ENCODE measurements at regions not wholly inside any gene's neighbourhood (a gene's known extent, or its start where the extent isn't known, plus 50 kb on each side); places are given as distances from the start of the nearest gene placed in this dataset.

- DNase-seq (ENCODE audit: low spot score), result no peak
- no peak for TF ChIP-seq CTCF (IDR thresholded peaks at IDR 0.05)
- ATAC-seq (ENCODE audit: low FRiP score), result no peak
Measured at GRCh38 chr2:147449323-147449991, 395.4 kb upstream of the ACVR2A start.

DNA sequence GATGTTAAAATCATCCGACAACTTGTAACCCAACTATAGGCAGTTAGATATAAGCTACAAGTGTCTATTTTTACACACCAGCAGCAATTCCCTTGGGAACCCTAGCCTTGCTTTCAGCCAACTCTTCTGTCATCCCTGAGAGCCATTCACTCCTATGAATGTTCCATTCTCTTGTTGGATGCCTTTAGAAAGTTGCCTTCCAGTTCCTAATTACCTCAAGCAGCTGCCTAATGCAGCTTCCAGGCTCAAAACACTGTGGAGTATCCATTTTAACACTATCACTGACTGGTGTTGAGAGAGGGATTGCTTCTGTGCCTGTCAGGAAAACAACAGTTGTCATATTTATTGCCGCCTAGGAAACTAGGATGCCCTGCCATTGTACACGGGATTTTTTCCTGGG, 402.0 kb upstream of the ACVR2A start:
- ATAC-seq (ENCODE audit: low FRiP score) (no peak), DNase-seq (ENCODE audit: low spot score) (no peak)
- TF ChIP-seq CTCF (IDR thresholded peaks at IDR 0.05), result no peak

GRCh38 chr2:147441182-147441581, 403.6 kb upstream of the ACVR2A start:
- no peak for ATAC-seq (ENCODE audit: low FRiP score)
- no peak for TF ChIP-seq CTCF (IDR thresholded peaks at IDR 0.05)
- DNase-seq (ENCODE audit: low spot score), result no peak

- TF ChIP-seq CTCF (IDR thresholded peaks at IDR 0.05), result no peak
- DNase-seq (ENCODE audit: low spot score) (no peak), ATAC-seq (ENCODE audit: low FRiP score) (no peak)
Measured at GRCh38 chr2:147440734-147441133, 404.1 kb upstream of the ACVR2A start.

DNA sequence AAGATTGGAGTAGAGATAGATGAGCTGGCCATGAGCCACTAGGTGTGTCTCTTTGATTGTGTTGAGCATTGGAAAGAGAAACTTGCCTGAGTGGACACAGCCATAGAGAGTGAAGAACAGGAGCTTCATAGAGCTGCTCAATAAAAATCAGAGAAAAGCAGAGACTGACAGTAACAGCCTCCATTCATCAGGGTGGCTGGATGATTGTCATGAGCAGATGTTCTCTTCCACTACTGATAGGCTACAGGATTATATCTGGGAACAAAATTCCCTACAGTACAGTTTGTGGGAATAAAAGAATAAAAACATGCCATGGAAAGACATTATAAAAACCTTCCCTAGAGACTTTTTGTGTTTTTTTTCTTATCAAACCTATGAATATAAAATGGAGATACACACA, 404.8 kb upstream of the ACVR2A start:
- TF ChIP-seq CTCF (IDR thresholded peaks at IDR 0.05), result no peak
- no peak for ATAC-seq (ENCODE audit: low FRiP score)
- no peak for DNase-seq (ENCODE audit: low spot score)

DNA sequence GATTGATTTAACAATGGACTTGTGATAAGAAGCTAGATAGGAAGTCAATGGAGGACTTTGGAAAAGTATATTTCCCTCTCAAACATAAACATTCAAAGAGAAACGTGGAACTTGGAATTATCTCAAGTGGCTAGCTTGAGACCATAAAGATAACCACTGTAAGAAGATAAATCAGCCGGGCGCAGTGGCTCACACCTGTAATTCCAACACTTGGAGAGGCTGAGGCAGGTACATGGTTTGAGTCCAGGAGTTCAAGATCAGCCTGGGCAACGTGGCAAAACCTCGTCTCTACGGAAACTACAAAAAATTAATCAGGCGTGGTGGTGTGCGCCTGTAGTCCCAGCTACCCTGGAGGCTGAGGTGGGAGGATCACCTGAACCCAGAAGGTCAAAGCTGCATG, 405.9 kb upstream of the ACVR2A start:
- ATAC-seq (ENCODE audit: low FRiP score), result no peak
- TF ChIP-seq CTCF (IDR thresholded peaks at IDR 0.05), result no peak
- DNase-seq (ENCODE audit: low spot score), result no peak

DNA sequence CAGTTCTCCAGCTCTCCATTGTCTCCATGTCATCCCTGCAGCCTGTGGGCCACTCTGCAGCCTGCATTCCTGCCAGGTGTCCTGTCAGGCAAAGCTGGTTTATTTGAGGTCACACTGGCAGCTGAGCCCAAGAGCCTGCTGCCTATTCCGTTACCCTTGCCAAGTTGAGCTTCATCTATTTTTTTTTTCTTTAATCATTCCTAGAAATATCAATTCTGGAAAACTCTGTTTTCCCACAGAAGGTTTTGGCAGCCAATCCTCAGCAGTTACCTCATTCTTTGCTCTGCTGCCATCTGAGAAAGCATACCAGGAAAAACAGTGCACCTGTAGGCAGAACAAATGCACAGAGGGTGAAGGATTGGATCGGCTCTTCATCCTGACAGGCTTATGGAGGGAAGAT, 411.0 kb upstream of the ACVR2A start:
- ATAC-seq (ENCODE audit: low FRiP score) (no peak), DNase-seq (ENCODE audit: low spot score) (no peak)
- no peak for TF ChIP-seq CTCF (IDR thresholded peaks at IDR 0.05)

All from omental fat pad (tissue), 3 donors.